GM06990 (cell line): ENCODE measurements at regions not wholly inside any gene's neighbourhood (a gene's known extent, or its start where the extent isn't known, plus 50 kb on each side); places are given as distances from the start of the nearest gene placed in this dataset.

ENCODE experiments used
- DNase-seq: peaks from one replicate; pipeline ENCODE4 v3.0.0-alpha.2; 2011; ENCODE audit not compliant: insufficient read length; ENCODE audit errors: extremely low read depth
- H3K27me3 ChIP-seq: replicated peaks from 2 replicates; pipeline ENCODE4 v1.6.0; 2011; ENCODE audit warnings: low read length; ENCODE audit not compliant: control insufficient read depth, insufficient read depth
- H3K36me3 ChIP-seq: 2 replicates; pipeline ENCODE4 v1.5.1; 2011; ENCODE audit warnings: low read length; ENCODE audit not compliant: control insufficient read depth, insufficient read depth
- H3K4me3 ChIP-seq: replicated peaks from 2 replicates; pipeline ENCODE4 v1.5.1; 2011; ENCODE audit warnings: low read depth, mild to moderate bottlenecking, control low read depth, low read length
- TF ChIP-seq, protein P1 (sequence below): IDR thresholded peaks from 2 replicates; pipeline ENCODE4 v1.5.1; 2011; ENCODE audit warnings: low read length, control low read depth, mild to moderate bottlenecking, inconsistent platforms; ENCODE audit not compliant: insufficient read depth, poor library complexity, severe bottlenecking

DNA sequence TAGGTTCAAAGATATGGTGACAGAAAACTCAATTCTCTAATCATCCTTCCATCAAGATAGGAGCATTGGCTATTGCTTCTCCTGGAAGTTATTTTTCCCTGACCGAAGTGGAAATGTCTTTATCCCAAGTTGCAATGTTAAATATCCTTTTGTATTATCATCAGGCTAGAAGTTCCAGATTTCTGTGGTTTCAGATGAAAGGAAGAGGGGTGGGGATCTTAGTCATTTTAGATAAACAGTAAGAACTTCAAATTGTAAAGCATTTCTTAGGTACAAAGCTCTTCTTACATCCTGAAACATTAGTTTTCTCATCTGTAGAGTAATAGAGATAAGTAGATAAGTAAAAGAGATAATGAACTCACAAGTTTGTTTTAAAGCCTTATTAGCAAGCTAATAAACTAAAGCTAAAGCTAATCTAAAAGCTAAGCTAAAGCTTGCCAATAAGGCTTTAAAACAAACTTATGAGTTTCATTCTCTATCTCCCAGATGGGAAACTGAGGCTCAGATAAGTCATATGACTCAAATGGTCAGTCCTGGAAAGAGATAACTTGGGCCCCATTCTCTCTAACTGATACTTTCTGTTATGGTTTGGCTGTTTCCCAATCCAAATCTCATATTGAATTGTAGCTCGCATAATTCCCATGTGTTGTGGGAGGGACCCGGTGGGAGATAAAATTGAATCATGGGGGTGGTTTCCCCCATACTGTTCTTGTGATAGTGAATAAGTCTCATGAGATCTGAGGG lies 99.2 kb upstream of the KCNK2 start:
- TF ChIP-seq, protein P1, sequence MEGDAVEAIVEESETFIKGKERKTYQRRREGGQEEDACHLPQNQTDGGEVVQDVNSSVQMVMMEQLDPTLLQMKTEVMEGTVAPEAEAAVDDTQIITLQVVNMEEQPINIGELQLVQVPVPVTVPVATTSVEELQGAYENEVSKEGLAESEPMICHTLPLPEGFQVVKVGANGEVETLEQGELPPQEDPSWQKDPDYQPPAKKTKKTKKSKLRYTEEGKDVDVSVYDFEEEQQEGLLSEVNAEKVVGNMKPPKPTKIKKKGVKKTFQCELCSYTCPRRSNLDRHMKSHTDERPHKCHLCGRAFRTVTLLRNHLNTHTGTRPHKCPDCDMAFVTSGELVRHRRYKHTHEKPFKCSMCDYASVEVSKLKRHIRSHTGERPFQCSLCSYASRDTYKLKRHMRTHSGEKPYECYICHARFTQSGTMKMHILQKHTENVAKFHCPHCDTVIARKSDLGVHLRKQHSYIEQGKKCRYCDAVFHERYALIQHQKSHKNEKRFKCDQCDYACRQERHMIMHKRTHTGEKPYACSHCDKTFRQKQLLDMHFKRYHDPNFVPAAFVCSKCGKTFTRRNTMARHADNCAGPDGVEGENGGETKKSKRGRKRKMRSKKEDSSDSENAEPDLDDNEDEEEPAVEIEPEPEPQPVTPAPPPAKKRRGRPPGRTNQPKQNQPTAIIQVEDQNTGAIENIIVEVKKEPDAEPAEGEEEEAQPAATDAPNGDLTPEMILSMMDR, result no peak
- Histone ChIP-seq H3K4me3 (no peak overlapping the region), H3K36me3 (no peaks in the 10 kb centered on the region), H3K27me3 (no peaks in the 10 kb centered on the region; the same call in 1 of the 2 replicates)
- DNase-seq, result no peak

DNA sequence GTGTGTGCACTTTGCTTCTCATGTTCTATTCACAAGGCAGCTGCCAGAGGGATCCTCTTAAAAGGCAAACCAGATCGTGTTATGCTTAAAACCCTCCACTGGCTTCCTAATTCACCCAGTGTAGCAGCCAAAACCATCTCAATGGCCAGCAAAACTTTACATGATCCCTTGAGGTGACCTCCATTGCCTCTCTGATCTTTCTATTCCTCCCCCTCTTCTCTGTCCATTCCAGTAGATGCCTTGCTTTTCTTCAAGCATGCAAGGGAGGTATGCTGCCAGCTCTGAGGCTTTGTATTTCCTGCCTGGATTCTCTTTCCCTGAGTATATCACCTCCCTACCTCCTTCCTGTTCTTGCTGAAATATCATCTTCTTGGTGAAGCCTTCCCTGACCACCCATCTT lies 93.2 kb upstream of the KCNK2 start:
- TF ChIP-seq, protein P1, result no peak
- DNase-seq, result no peak
- no peaks in the 10 kb centered on the region for H3K36me3 ChIP-seq
- H3K4me3 ChIP-seq, result no peak overlapping the region
- no peaks in the 10 kb centered on the region for H3K27me3 ChIP-seq

DNA sequence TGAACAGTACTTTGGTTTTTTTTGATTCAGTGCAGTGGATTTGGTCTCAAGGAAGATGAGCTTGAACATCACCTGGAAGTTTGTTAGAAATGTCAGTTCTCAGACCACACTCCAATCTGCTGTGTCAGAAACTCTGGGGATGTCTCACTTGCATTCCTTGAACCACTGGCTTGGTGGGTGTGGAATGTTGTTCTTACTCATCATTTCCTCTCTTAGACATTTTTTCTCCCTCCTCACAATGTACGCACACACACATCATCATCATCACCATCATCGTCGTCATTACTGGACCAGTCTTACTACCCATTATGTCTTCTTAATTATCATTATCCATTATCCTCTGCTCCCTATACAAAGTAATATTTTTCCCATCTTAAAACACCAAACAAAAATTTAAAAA lies 91.9 kb upstream of the KCNK2 start:
- Histone ChIP-seq H3K27me3 (no peaks in the 10 kb centered on the region), H3K36me3 (no peaks in the 10 kb centered on the region), H3K4me3 (no peak overlapping the region)
- TF ChIP-seq, protein P1, result no peak
- DNase-seq, result no peak

DNA sequence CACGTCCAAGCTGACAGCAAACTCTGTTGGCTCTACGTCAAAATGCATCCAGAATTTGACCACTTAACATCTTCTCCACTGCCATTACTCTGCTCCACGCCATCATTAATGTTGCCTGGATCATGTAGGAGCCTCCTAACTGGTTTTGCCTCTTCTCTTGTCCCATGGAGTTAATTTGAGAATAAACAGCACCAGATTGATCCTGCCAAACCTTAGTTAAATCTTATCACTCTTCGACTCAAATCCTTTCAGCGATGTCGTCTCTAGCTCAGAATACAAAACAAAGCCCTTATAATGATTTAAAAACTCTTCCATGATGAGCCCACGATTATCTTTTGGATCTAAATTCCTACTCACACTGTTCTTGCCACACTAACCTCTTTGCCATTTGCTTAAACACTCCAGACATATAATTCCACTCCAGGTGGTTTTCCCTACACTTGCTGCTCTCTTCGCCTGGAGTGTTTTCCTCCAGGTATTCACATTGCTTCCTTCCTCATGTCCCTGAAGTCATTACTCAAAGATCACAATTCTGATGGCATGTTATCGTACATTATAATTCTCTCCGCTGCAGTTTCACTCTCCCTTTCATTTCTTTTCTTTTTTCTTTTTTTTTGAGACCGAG lies 90.7 kb upstream of the KCNK2 start:
- Histone ChIP-seq H3K27me3 (no peaks in the 10 kb centered on the region), H3K36me3 (no peaks in the 10 kb centered on the region), H3K4me3 (no peak overlapping the region)
- DNase-seq, result no peak
- TF ChIP-seq, protein P1, result no peak

DNA sequence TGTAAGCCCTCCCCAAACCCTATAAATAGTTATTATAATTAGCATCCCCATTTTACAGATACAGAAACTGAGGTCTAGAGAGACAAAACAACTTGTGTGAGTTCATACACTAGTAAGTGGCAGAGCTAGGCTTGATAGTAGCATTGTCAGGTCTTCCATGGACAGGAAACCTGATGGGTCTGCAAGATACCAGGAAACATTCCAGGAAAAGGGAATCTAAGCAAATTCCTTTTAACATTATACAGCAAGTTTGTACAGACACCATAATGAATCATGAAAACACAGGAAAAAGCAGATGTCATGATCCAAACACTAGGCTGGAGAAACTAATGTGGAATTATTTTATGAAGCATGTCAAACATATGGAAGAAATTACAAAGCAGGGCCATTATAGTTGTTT lies 89.1 kb upstream of the KCNK2 start:
- no peak overlapping the region for H3K4me3 ChIP-seq
- TF ChIP-seq, protein P1, result no peak
- no peaks in the 10 kb centered on the region for H3K36me3 ChIP-seq
- no peaks in the 10 kb centered on the region for H3K27me3 ChIP-seq
- DNase-seq, result no peak
